GM23338 (cell line): ENCODE measurements at regions not wholly inside any gene's neighbourhood (a gene's known extent, or its start where the extent isn't known, plus 50 kb on each side); places are given as distances from the start of the nearest gene placed in this dataset.
A peak's percentile ranks its signal among the peaks of the same experiment; 100 is the strongest.

Experiments
- ATAC-seq: fragments of 200-7000 bp; cut with Tn5 transposase; 3 replicates; pipeline ENCODE4 v1.9.1; 2020
- DNase-seq: peaks from one replicate; pipeline ENCODE4 v3.0.0-alpha.2; 2015; ENCODE audit warnings: low spot score
- H2AFZ ChIP-seq: fragments of 200-600 bp; sonication (generic); 2 replicates; pipeline ENCODE4 v1.8.0; 2016; ENCODE audit warnings: antibody characterized with exemption, mild to moderate bottlenecking, moderate library complexity
- H3F3A ChIP-seq: fragments of 200-600 bp; sonication (generic); replicated peaks from 2 replicates; pipeline ENCODE4 v1.8.0; 2017; ENCODE audit warnings: antibody characterized with exemption, mixed run types, low read depth
- H3K27ac ChIP-seq: fragments of 200-600 bp; sonication (generic); 2 replicates; pipeline ENCODE4 v1.6.1; 2016; ENCODE audit warnings: low read depth
- H3K27me3 ChIP-seq: fragments of 200-600 bp; sonication (generic); 2 replicates; pipeline ENCODE4 v1.8.0; 2016; ENCODE audit warnings: mild to moderate bottlenecking, mixed run types, moderate library complexity; ENCODE audit not compliant: insufficient read depth
- H3K36me3 ChIP-seq: fragments of 200-600 bp; sonication (generic); 2 replicates; pipeline ENCODE4 v1.8.0; 2016; ENCODE audit warnings: mild to moderate bottlenecking; ENCODE audit not compliant: insufficient read depth
- H3K4me1 ChIP-seq: fragments of 200-600 bp; sonication (generic); 2 replicates; pipeline ENCODE4 v1.8.0; 2016; ENCODE audit warnings: mild to moderate bottlenecking, moderate library complexity; ENCODE audit not compliant: insufficient read depth
- H3K4me2 ChIP-seq: fragments of 200-600 bp; sonication (generic); 2 replicates; pipeline ENCODE4 v1.7.1; 2017; ENCODE audit warnings: mixed run types
- H3K4me3 ChIP-seq: fragments of 200-600 bp; sonication (generic); 2 replicates; pipeline ENCODE4 v1.6.1; 2016; ENCODE audit warnings: mixed run types
- H3K79me2 ChIP-seq: fragments of 200-600 bp; sonication (generic); replicated peaks from 2 replicates; pipeline ENCODE4 v1.8.0; 2017; ENCODE audit warnings: mild to moderate bottlenecking; ENCODE audit not compliant: insufficient read depth
- H3K9me2 ChIP-seq: fragments of 200-600 bp; sonication (generic); 2 replicates; pipeline ENCODE4 v1.8.0; 2017; ENCODE audit not compliant: insufficient read depth
- H4K20me1 ChIP-seq: fragments of 200-600 bp; sonication (generic); replicated peaks from 2 replicates; pipeline ENCODE4 v1.8.0; 2017; ENCODE audit warnings: mild to moderate bottlenecking; ENCODE audit not compliant: insufficient read depth
- H3K27ac Mint-ChIP-seq: 2 replicates; pipeline ENCODE4 v1.8.0; 2020; ENCODE audit warnings: inconsistent platforms, mild to moderate bottlenecking, moderate library complexity, mixed read lengths
- H3K27me3 Mint-ChIP-seq: 3 replicates; pipeline ENCODE4 v1.8.0; 2022; ENCODE audit warnings: low read depth, mild to moderate bottlenecking, moderate library complexity, mixed read lengths, inconsistent platforms; ENCODE audit not compliant: insufficient read depth, poor library complexity
- H3K36me3 Mint-ChIP-seq: 3 replicates; pipeline ENCODE4 v1.8.0; 2021; ENCODE audit warnings: low read depth, mild to moderate bottlenecking, inconsistent platforms, moderate library complexity, mixed read lengths
- H3K4me1 Mint-ChIP-seq: 3 replicates; pipeline ENCODE4 v1.8.0; 2020; ENCODE audit warnings: mild to moderate bottlenecking, inconsistent platforms, mixed read lengths
- H3K4me3 Mint-ChIP-seq: 3 replicates; pipeline ENCODE4 v1.8.0; 2021; ENCODE audit warnings: moderate library complexity, mild to moderate bottlenecking, inconsistent platforms, mixed read lengths
- H3K9me3 Mint-ChIP-seq: 3 replicates; pipeline ENCODE4 v1.8.0; 2020; ENCODE audit warnings: moderate library complexity, mild to moderate bottlenecking, inconsistent platforms, mixed read lengths
- CREB1 ChIP-seq: fragments of 250-450 bp; sonication (Bioruptor Pico); IDR thresholded peaks from 2 replicates; pipeline ENCODE4 v1.5.0; 2020; ENCODE audit warnings: low read depth, mild to moderate bottlenecking, moderate library complexity
- ETS1 ChIP-seq: IDR thresholded peaks from 2 replicates; pipeline ENCODE4 v1.6.1; 2016; ENCODE audit warnings: antibody characterized with exemption
- EZH2 ChIP-seq: fragments of 200-600 bp; sonication (generic); IDR thresholded peaks from one replicate; pipeline ENCODE4 v1.8.0; 2017; ENCODE audit warnings: antibody characterized with exemption, mild to moderate bottlenecking, low read depth; ENCODE audit not compliant: unreplicated experiment
- JUNB ChIP-seq: IDR thresholded peaks from one replicate; pipeline ENCODE4 v1.6.1; 2016; ENCODE audit warnings: antibody characterized with exemption; ENCODE audit not compliant: unreplicated experiment
- NANOG ChIP-seq: IDR thresholded peaks from 2 replicates; pipeline ENCODE4 v1.6.1; 2016; ENCODE audit warnings: antibody characterized with exemption, borderline replicate concordance
- POLR2AphosphoS5 ChIP-seq: IDR thresholded peaks from 2 replicates; pipeline ENCODE4 v1.6.1; 2016; ENCODE audit warnings: antibody characterized with exemption, low read depth
- ZNF114 ChIP-seq: fragments of 250-450 bp; sonication (Bioruptor Pico); IDR thresholded peaks from 2 replicates; pipeline ENCODE4 v1.5.0; 2020; ENCODE audit warnings: mild to moderate bottlenecking, moderate library complexity
- ZNF331 ChIP-seq: fragments of 250-450 bp; sonication (Bioruptor Pico); IDR thresholded peaks from 2 replicates; pipeline ENCODE4 v1.5.0; 2020; ENCODE audit warnings: low read depth, mild to moderate bottlenecking, moderate library complexity
- TF ChIP-seq, protein P1 (sequence below), 2 experiments: fragments of 200-600 bp in 1 of 2; sonication (generic) in 1 of 2; conservative IDR thresholded peaks; 2 replicates each; pipeline versions ENCODE4 v1.5.1 to v1.6.1; 2016 to 2017; ENCODE audit warnings: antibody characterized with exemption in 2 of 2, low read depth in 2 of 2, mild to moderate bottlenecking in 2 of 2, moderate library complexity in 1 of 2
- TF ChIP-seq, protein P2 (sequence below): IDR thresholded peaks from one replicate; pipeline ENCODE4 v1.6.1; 2018; ENCODE audit warnings: antibody characterized with exemption; ENCODE audit not compliant: unreplicated experiment

DNA sequence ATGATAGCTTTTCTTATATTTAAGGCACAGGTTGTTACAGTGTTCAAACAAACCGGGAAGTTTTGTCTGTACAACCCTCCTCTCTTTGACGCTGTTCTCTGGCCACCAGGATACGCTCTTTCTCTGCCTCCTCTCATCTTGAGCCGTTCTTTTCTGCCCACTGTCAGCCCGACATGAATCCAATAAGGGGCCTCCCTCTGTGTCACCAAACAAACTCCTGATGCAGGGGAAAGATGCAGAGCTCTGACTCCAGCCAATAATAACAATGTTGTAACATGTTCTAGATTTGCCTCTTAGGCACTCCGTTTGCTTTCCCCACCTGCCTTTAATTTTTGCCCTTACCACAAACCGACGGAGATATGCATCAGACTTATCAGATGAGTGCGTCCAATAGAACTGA, 449.3 kb downstream of the SLC4A3 start:
- no peaks in the 10 kb centered on the region for H3K36me3 Mint-ChIP-seq
- TF ChIP-seq ETS1 (no peak), EZH2 (no peak), JUNB (no peak), POLR2AphosphoS5 (no peak), NANOG (no peak)
- TF ChIP-seq, protein P1, sequence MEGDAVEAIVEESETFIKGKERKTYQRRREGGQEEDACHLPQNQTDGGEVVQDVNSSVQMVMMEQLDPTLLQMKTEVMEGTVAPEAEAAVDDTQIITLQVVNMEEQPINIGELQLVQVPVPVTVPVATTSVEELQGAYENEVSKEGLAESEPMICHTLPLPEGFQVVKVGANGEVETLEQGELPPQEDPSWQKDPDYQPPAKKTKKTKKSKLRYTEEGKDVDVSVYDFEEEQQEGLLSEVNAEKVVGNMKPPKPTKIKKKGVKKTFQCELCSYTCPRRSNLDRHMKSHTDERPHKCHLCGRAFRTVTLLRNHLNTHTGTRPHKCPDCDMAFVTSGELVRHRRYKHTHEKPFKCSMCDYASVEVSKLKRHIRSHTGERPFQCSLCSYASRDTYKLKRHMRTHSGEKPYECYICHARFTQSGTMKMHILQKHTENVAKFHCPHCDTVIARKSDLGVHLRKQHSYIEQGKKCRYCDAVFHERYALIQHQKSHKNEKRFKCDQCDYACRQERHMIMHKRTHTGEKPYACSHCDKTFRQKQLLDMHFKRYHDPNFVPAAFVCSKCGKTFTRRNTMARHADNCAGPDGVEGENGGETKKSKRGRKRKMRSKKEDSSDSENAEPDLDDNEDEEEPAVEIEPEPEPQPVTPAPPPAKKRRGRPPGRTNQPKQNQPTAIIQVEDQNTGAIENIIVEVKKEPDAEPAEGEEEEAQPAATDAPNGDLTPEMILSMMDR (conservative IDR thresholded peaks at IDR 0.05; ENCODE audit: low read depth in 2 of 2): peak; percentile 18 to 45; a peak in 3 of 4 replicates
- H3K27me3 Mint-ChIP-seq: peaks cover 8% of the 10 kb centered on the region
- no peak overlapping the region for H3K27ac ChIP-seq
- peak; percentile 70 for ATAC-seq
- H3K4me3 ChIP-seq: no peak overlapping the region
- H3K9me3 Mint-ChIP-seq: no peaks in the 10 kb centered on the region
- no peaks in the 10 kb centered on the region for H3K27me3 ChIP-seq
- no peaks in the 10 kb centered on the region for H3K79me2 ChIP-seq
- H3F3A ChIP-seq: no peaks in the 10 kb centered on the region
- no peaks in the 10 kb centered on the region for H4K20me1 ChIP-seq
- H3K4me1 ChIP-seq: peaks cover 17% of the 10 kb centered on the region
- H3K36me3 ChIP-seq: no peaks in the 10 kb centered on the region
- H3K4me1 Mint-ChIP-seq: peaks cover 15% of the 10 kb centered on the region; the same call in 2 of the 3 replicates
- no peak overlapping the region for H3K27ac Mint-ChIP-seq
- H3K4me3 Mint-ChIP-seq: no peak overlapping the region
- H3K9me2 ChIP-seq: peaks cover 5% of the 10 kb centered on the region; the same call in 1 of the 2 replicates
- no peak for DNase-seq
- no peak overlapping the region for H2AFZ ChIP-seq
- H3K4me2 ChIP-seq: no peak overlapping the region

DNA sequence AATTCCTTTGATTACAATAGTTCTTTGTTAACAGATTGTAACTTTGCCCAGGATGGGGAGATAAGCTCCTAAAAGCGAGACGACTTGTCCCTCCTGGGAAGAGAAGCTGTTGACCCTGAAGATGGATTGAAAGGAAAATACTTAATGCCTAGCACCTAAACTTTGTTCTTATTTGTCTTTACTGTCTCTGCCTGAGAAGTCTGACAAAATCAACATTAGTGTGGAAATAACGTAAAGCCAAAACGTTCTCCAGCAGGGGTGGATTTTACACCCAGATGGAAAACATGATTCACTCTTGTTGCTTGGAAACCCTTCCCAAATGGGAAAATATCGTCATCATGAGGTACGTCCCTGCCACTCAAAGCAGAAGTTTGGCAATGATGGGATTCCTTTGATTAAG, 450.1 kb downstream of the SLC4A3 start:
- H2AFZ ChIP-seq: no peak overlapping the region
- H3F3A ChIP-seq: no peaks in the 10 kb centered on the region
- no peaks in the 10 kb centered on the region for H3K36me3 ChIP-seq
- H3K27ac ChIP-seq: no peak overlapping the region
- peaks cover 19% of the 10 kb centered on the region for H3K4me1 ChIP-seq
- H3K9me2 ChIP-seq: peaks cover 2% of the 10 kb centered on the region; the same call in 1 of the 2 replicates
- no peak overlapping the region for H3K4me2 ChIP-seq
- no peaks in the 10 kb centered on the region for H3K27me3 ChIP-seq
- Mint-ChIP-seq H3K4me3 (no peak overlapping the region), H3K27me3 (peaks cover 8% of the 10 kb centered on the region), H3K27ac (no peak overlapping the region), H3K36me3 (no peaks in the 10 kb centered on the region), H3K9me3 (no peaks in the 10 kb centered on the region), H3K4me1 (peaks cover 15% of the 10 kb centered on the region; the same call in 2 of the 3 replicates)
- DNase-seq (no peak), ATAC-seq (no peak)
- H3K4me3 ChIP-seq: no peak overlapping the region
- H4K20me1 ChIP-seq: no peaks in the 10 kb centered on the region
- H3K79me2 ChIP-seq: no peaks in the 10 kb centered on the region
- TF ChIP-seq POLR2AphosphoS5 (no peak), CREB1 (CRISPR knock-in tag) (no peak), ZNF114 (CRISPR knock-in tag) (no peak), NANOG (no peak), ETS1 (no peak), ZNF331 (CRISPR knock-in tag) (no peak), JUNB (no peak)
- TF ChIP-seq, protein P2, sequence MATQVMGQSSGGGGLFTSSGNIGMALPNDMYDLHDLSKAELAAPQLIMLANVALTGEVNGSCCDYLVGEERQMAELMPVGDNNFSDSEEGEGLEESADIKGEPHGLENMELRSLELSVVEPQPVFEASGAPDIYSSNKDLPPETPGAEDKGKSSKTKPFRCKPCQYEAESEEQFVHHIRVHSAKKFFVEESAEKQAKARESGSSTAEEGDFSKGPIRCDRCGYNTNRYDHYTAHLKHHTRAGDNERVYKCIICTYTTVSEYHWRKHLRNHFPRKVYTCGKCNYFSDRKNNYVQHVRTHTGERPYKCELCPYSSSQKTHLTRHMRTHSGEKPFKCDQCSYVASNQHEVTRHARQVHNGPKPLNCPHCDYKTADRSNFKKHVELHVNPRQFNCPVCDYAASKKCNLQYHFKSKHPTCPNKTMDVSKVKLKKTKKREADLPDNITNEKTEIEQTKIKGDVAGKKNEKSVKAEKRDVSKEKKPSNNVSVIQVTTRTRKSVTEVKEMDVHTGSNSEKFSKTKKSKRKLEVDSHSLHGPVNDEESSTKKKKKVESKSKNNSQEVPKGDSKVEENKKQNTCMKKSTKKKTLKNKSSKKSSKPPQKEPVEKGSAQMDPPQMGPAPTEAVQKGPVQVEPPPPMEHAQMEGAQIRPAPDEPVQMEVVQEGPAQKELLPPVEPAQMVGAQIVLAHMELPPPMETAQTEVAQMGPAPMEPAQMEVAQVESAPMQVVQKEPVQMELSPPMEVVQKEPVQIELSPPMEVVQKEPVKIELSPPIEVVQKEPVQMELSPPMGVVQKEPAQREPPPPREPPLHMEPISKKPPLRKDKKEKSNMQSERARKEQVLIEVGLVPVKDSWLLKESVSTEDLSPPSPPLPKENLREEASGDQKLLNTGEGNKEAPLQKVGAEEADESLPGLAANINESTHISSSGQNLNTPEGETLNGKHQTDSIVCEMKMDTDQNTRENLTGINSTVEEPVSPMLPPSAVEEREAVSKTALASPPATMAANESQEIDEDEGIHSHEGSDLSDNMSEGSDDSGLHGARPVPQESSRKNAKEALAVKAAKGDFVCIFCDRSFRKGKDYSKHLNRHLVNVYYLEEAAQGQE: no peak
